H1 (cell line): ENCODE measurements at regions not wholly inside any gene's neighbourhood (a gene's known extent, or its start where the extent isn't known, plus 50 kb on each side); places are given as distances from the start of the nearest gene placed in this dataset.

ENCODE experiments used
- CTCF ChIA-PET: fragments of 300-600 bp; sonication (Branson Sonifier 250); formaldehyde crosslinking; loops from one replicate; lab custom pipeline; 2021; ENCODE audit not compliant: partially characterized antibody; lab: Charles Lee
- POLR2A ChIA-PET: fragments of 300-600 bp; sonication (Branson Sonifier 250); formaldehyde crosslinking; loops from one replicate; lab custom pipeline; 2021; ENCODE audit warnings: inconsistent platforms; ENCODE audit not compliant: partially characterized antibody; lab: Charles Lee
- DNase-seq, 2 experiments: peaks; one replicate each; pipeline versions ENCODE4 v3.0.0 to v3.0.0-alpha.2; 2010 to 2022; ENCODE audit warnings: low spot score in 2 of 2, low read depth in 1 of 2, mixed read lengths in 1 of 2
- FAIRE-seq: peaks from 2 replicates; lab custom pipeline; 2011; peaks lifted over from hg19 to GRCh38; lab: Jason Lieb, UNC
- H2AFZ ChIP-seq: 2 replicates; pipeline ENCODE4 v1.8.1; 2012; ENCODE audit warnings: low read length, inconsistent platforms
- H2AK5ac ChIP-seq: 2 replicates; pipeline ENCODE4 v1.6.1; 2013; ENCODE audit warnings: low read depth, low read length
- H2BK120ac ChIP-seq: replicated peaks from 2 replicates; pipeline ENCODE3; 2013; ENCODE audit warnings: low read depth, low read length, inconsistent platforms
- H2BK12ac ChIP-seq: 2 replicates; pipeline ENCODE4 v1.6.1; 2013; ENCODE audit warnings: low read depth, low read length
- H2BK15ac ChIP-seq: 2 replicates; pipeline ENCODE4 v1.6.1; 2013; ENCODE audit warnings: low read length
- H2BK20ac ChIP-seq: 2 replicates; pipeline ENCODE4 v1.6.1; 2013; ENCODE audit warnings: low read length
- H2BK5ac ChIP-seq: 2 replicates; pipeline ENCODE4 v1.6.1; 2013; ENCODE audit warnings: low read depth, low read length
- H3K14ac ChIP-seq: 2 replicates; pipeline ENCODE4 v1.6.1; 2013; ENCODE audit warnings: inconsistent platforms; ENCODE audit not compliant: insufficient read length
- H3K18ac ChIP-seq: 2 replicates; pipeline ENCODE4 v1.6.1; 2013; ENCODE audit warnings: low read length; ENCODE audit errors: extremely low read depth
- H3K23ac ChIP-seq: 2 replicates; pipeline ENCODE4 v1.6.1; 2013; ENCODE audit warnings: inconsistent platforms; ENCODE audit not compliant: insufficient read length
- H3K23me2 ChIP-seq: 2 replicates; pipeline ENCODE4 v1.6.1; 2013; ENCODE audit warnings: low read depth, low read length
- H3K27ac ChIP-seq: 2 replicates; pipeline ENCODE4 v1.6.1; 2011; ENCODE audit warnings: low read depth, low read length, inconsistent platforms
- H3K27me3 ChIP-seq, 4 experiments: replicated peaks in 1 of 4; 1 replicate in 1 of 4; 2 replicates in 3 of 4; pipeline versions ENCODE4 v1.6.1 to v1.8.1; 2011 to 2013; ENCODE audit warnings: low read length in 3 of 4, mild to moderate bottlenecking in 3 of 4, inconsistent platforms in 2 of 4, mixed read lengths in 2 of 4, moderate library complexity in 1 of 4; ENCODE audit not compliant: control insufficient read depth in 3 of 4, insufficient read depth in 3 of 4; ENCODE audit errors: extremely low read depth in 1 of 4
- H3K36me3 ChIP-seq, 4 experiments: 2 replicates each; pipeline versions ENCODE4 v1.6.1 to v1.8.1; 2011 to 2013; ENCODE audit warnings: mild to moderate bottlenecking in 4 of 4, low read length in 3 of 4, moderate library complexity in 2 of 4, control low read depth in 1 of 4, inconsistent platforms in 1 of 4; ENCODE audit not compliant: insufficient read depth in 4 of 4, control insufficient read depth in 2 of 4
- H3K4ac ChIP-seq: replicated peaks from 2 replicates; pipeline ENCODE3; 2013; ENCODE audit warnings: low read length, low read depth, mixed read lengths, inconsistent platforms; ENCODE audit not compliant: insufficient read length
- H3K4me1 ChIP-seq, 4 experiments: replicated peaks in 1 of 4; 1 replicate in 1 of 4; 2 replicates in 3 of 4; pipeline versions ENCODE4 v1.6.1 to v1.8.1; 2011 to 2013; ENCODE audit warnings: low read length in 3 of 4, inconsistent platforms in 2 of 4, mixed read lengths in 1 of 4; ENCODE audit not compliant: insufficient read depth in 4 of 4, control insufficient read depth in 3 of 4
- H3K4me2 ChIP-seq, 2 experiments: 2 replicates each; pipeline versions ENCODE4 v1.6.1 to v1.8.1; 2011 to 2013; ENCODE audit warnings: low read depth in 2 of 2, low read length in 2 of 2, control low read depth in 1 of 2, inconsistent platforms in 1 of 2, mild to moderate bottlenecking in 1 of 2; ENCODE audit not compliant: insufficient read depth in 1 of 2
- H3K4me3 ChIP-seq, 4 experiments: fragments of 200-600, 300-600 bp in 1 of 4; sonication (generic), shearing (Covaris generic), sonication (Bioruptor Twin) in 1 of 4; 2 replicates each; pipeline versions ENCODE4 v1.5.1 to v1.8.1; 2011 to 2016; ENCODE audit warnings: low read length in 4 of 4, low read depth in 3 of 4, control low read depth in 2 of 4, inconsistent platforms in 2 of 4, mild to moderate bottlenecking in 2 of 4, mixed read lengths in 1 of 4, moderate library complexity in 1 of 4; ENCODE audit not compliant: insufficient read depth in 2 of 4; ENCODE audit errors: extremely low read depth in 1 of 4
- H3K56ac ChIP-seq: replicated peaks from 2 replicates; pipeline ENCODE3; 2013; ENCODE audit warnings: low read depth, mild to moderate bottlenecking, mixed read lengths, low read length, inconsistent platforms; ENCODE audit not compliant: insufficient read length
- H3K79me1 ChIP-seq: 2 replicates; pipeline ENCODE4 v1.6.1; 2013; ENCODE audit warnings: low read depth, low read length, control low read depth
- H3K79me2 ChIP-seq, 2 experiments: 2 replicates each; pipeline versions ENCODE4 v1.6.1 to v1.8.1; 2012 to 2013; ENCODE audit warnings: low read length in 2 of 2, mild to moderate bottlenecking in 2 of 2, inconsistent platforms in 1 of 2; ENCODE audit not compliant: insufficient read depth in 2 of 2, control insufficient read depth in 1 of 2
- H3K9ac ChIP-seq, 4 experiments: replicated peaks in 1 of 4; 1 replicate in 1 of 4; 2 replicates in 3 of 4; pipeline versions ENCODE4 v1.6.1 to v1.8.1; 2011 to 2013; ENCODE audit warnings: low read depth in 3 of 4, low read length in 3 of 4, control low read depth in 2 of 4, mild to moderate bottlenecking in 2 of 4, moderate library complexity in 2 of 4, inconsistent platforms in 1 of 4; ENCODE audit errors: extremely low read depth in 1 of 4
- H3K9me3 ChIP-seq, 2 experiments: 2 replicates each; pipeline versions ENCODE4 v1.6.1 to v1.8.1; 2012 to 2013; ENCODE audit warnings: mild to moderate bottlenecking in 2 of 2, moderate library complexity in 2 of 2, control low read depth in 1 of 2, inconsistent platforms in 1 of 2, low read depth in 1 of 2, low read length in 1 of 2, mixed read lengths in 1 of 2; ENCODE audit not compliant: insufficient read depth in 2 of 2
- H4K20me1 ChIP-seq, 2 experiments: replicated peaks in 1 of 2; 2 replicates each; pipeline versions ENCODE3 to v1.8.1; 2011 to 2013; ENCODE audit warnings: inconsistent platforms in 2 of 2, low read length in 2 of 2, mild to moderate bottlenecking in 1 of 2; ENCODE audit not compliant: insufficient read depth in 2 of 2, control insufficient read depth in 1 of 2
- H4K5ac ChIP-seq: 2 replicates; pipeline ENCODE4 v1.6.1; 2013; ENCODE audit warnings: low read length, low read depth, mixed read lengths, inconsistent platforms; ENCODE audit not compliant: insufficient read length
- H4K8ac ChIP-seq: 2 replicates; pipeline ENCODE4 v1.8.0; 2013; ENCODE audit warnings: mild to moderate bottlenecking, moderate library complexity, low read length, inconsistent platforms; ENCODE audit not compliant: insufficient read depth; ENCODE audit errors: extremely low read depth
- H4K91ac ChIP-seq: replicated peaks from 2 replicates; pipeline ENCODE3; 2013; ENCODE audit warnings: low read length, mixed read lengths, inconsistent platforms; ENCODE audit not compliant: insufficient read length
- BACH1 ChIP-seq: IDR thresholded peaks from 2 replicates; pipeline ENCODE4 v1.6.1; 2012; ENCODE audit warnings: low read length, improper control_type of control experiment
- CBX5 ChIP-seq: fragments of 300-800, 300-1000 bp; sonication (generic); IDR thresholded peaks from 2 replicates; pipeline ENCODE4 v1.7.1; 2016; ENCODE audit warnings: antibody characterized with exemption, low read length, low read depth
- CBX8 ChIP-seq: fragments of 300-800, 300-1000 bp; sonication (generic); IDR thresholded peaks from 2 replicates; pipeline ENCODE4 v1.7.1; 2016; ENCODE audit warnings: low read depth, low read length, borderline replicate concordance
- CEBPB ChIP-seq: IDR thresholded peaks from 2 replicates; pipeline ENCODE4 v1.6.1; 2012; ENCODE audit warnings: low read depth, low read length
- CTBP2 ChIP-seq: IDR thresholded peaks from 2 replicates; pipeline ENCODE4 v1.7.0; 2011; ENCODE audit warnings: borderline replicate concordance, mild to moderate bottlenecking, moderate library complexity, mixed read lengths, low read length; ENCODE audit not compliant: insufficient read depth, insufficient read length
- EGR1 ChIP-seq: IDR thresholded peaks from 2 replicates; pipeline ENCODE4 v1.6.1; 2011; ENCODE audit warnings: low read depth, low read length, borderline replicate concordance
- EZH2 ChIP-seq: fragments of 200-600 bp; sonication (generic); IDR thresholded peaks from 2 replicates; pipeline ENCODE4 v1.7.1; 2012; ENCODE audit warnings: low read depth, mild to moderate bottlenecking, moderate library complexity, low read length, inconsistent platforms; ENCODE audit not compliant: severe bottlenecking
- NRF1 ChIP-seq: IDR thresholded peaks from 2 replicates; pipeline ENCODE4 v1.6.1; 2011; ENCODE audit warnings: mild to moderate bottlenecking, low read depth, low read length, improper control_type of control experiment
- POLR2AphosphoS5 ChIP-seq: IDR thresholded peaks from 2 replicates; pipeline ENCODE4 v1.6.1; 2011; ENCODE audit warnings: low read depth, low read length
- RNF2 ChIP-seq: fragments of 200-900, 300-1000 bp; sonication (generic); IDR thresholded peaks from 2 replicates; pipeline ENCODE4 v1.7.1; 2016; ENCODE audit warnings: borderline replicate concordance, low read depth, mild to moderate bottlenecking, antibody characterized with exemption, low read length; ENCODE audit not compliant: poor library complexity, severe bottlenecking; ENCODE audit errors: missing control alignments
- SIRT6 ChIP-seq: IDR thresholded peaks from one replicate; pipeline ENCODE4 v1.7.1; 2012; ENCODE audit warnings: low read length, inconsistent platforms
- SP2 ChIP-seq: IDR thresholded peaks from 2 replicates; pipeline ENCODE4 v1.6.1; 2012; ENCODE audit warnings: mild to moderate bottlenecking, low read length, inconsistent platforms
- SRF ChIP-seq: IDR thresholded peaks from 2 replicates; pipeline ENCODE4 v1.6.1; 2011; ENCODE audit warnings: mild to moderate bottlenecking, low read depth, low read length, moderate library complexity
- TAF1 ChIP-seq: IDR thresholded peaks from 2 replicates; pipeline ENCODE4 v1.6.1; 2011; ENCODE audit warnings: mild to moderate bottlenecking, low read depth, low read length
- WGBS, 2 experiments: shearing (Covaris generic) in 1 of 2; methylation state at CpG; one replicate each; pipeline versions ENCODE4 v1.1.6 to v1.1.7; 2013 to 2015; ENCODE audit warnings: low lambda C conversion rate in 2 of 2, mixed read lengths in 2 of 2, inconsistent platforms in 1 of 2, low coverage in 1 of 2, missing lambda C conversion rate in 1 of 2; ENCODE audit not compliant: insufficient replicate concordance in 2 of 2, insufficient coverage in 1 of 2, insufficient read length in 1 of 2; ENCODE audit errors: extremely low coverage in 1 of 2, missing lambda C conversion rate in 1 of 2; 5-methylcytosine and 5-hydroxymethylcytosine counted together

GRCh38 chr10:130807721-130808120, 503.8 kb downstream of the TCERG1L start:
- Histone ChIP-seq H3K4me1 (peaks cover 0 to 14% (median 10%) of the 10 kb centered on the region in 4 experiments; a peak in 5 of 7 replicates), H4K91ac (no peak overlapping the region), H3K4me3 (no peak overlapping the region), H3K23ac (no peak overlapping the region), H3K79me1 (no peaks in the 10 kb centered on the region), H3K79me2 (no peaks in the 10 kb centered on the region), H3K9me3 (no peaks in the 10 kb centered on the region), H4K20me1 (no peaks in the 10 kb centered on the region), H3K14ac (no peak overlapping the region), H2BK5ac (no peak overlapping the region), H2BK120ac (no peak overlapping the region), H2BK12ac (no peak overlapping the region), H3K27me3 (no peaks in the 10 kb centered on the region), H3K27ac (no peak overlapping the region), H2AK5ac (no peak overlapping the region), H4K5ac (no peak overlapping the region), H4K8ac (no peak overlapping the region), H3K9ac (no peak overlapping the region), H3K36me3 (no peaks in the 10 kb centered on the region), H3K56ac (no peak overlapping the region), H3K18ac (no peak overlapping the region), H2AFZ (no peak overlapping the region), H3K4ac (no peak overlapping the region), H3K4me2 (no peak overlapping the region), H3K23me2 (no peaks in the 10 kb centered on the region), H2BK20ac (no peak overlapping the region), H2BK15ac (no peak overlapping the region)
- FAIRE-seq (no peak), DNase-seq (no peak)
- WGBS, 2 experiments: 97% methylated on average over 6 of the region's 9 CpGs; no CpG with 5 or more reads in 1 of the 2 experiments
- ChIA-PET POLR2A (no interaction called here), CTCF (interaction anchor here (0.5 to 1.2 kb wide), 4 partner anchors 12 to 750 kb away, joined by 3 to 4 read pairs (median 4); no protein-coding TSS in a partner anchor)
- TF ChIP-seq CTBP2: no peak
- no peak for TF ChIP-seq BACH1
- TF ChIP-seq EZH2: no peak
- no peak for TF ChIP-seq EGR1
- no peak for TF ChIP-seq CBX8
- no peak for TF ChIP-seq POLR2AphosphoS5
- TF ChIP-seq CEBPB: no peak
- no peak for TF ChIP-seq SRF
- no peak for TF ChIP-seq CBX5
- no peak for TF ChIP-seq TAF1
- TF ChIP-seq RNF2: no peak
- TF ChIP-seq NRF1: no peak
- no peak for TF ChIP-seq SP2
- no peak for TF ChIP-seq SIRT6
